DND-41 (cell line): ENCODE measurements at regions not wholly inside any gene's neighbourhood (a gene's known extent, or its start where the extent isn't known, plus 50 kb on each side); places are given as distances from the start of the nearest gene placed in this dataset.

ENCODE experiments used
- ATAC-seq: fragments of 200-7000 bp; cut with Tn5 transposase; 3 replicates; pipeline ENCODE4 v1.9.1; 2021; ENCODE audit warnings: low read depth; ENCODE audit not compliant: insufficient read depth
- DNase-seq: peaks from one replicate; pipeline ENCODE4 v3.0.0-alpha.2; 2020
- H2AFZ ChIP-seq: 2 replicates; pipeline ENCODE4 v1.6.0; 2012; ENCODE audit warnings: low read depth, low read length
- H3K27ac ChIP-seq: 2 replicates; pipeline ENCODE4 v1.5.1; 2012; ENCODE audit warnings: low read length, inconsistent platforms
- H3K27me3 ChIP-seq: fragments of 200-600 bp; sonication (generic); 2 replicates; pipeline ENCODE4 v1.6.0; 2012; ENCODE audit warnings: low read length, mild to moderate bottlenecking, inconsistent platforms; ENCODE audit not compliant: insufficient read depth, poor library complexity
- H3K36me3 ChIP-seq: 2 replicates; pipeline ENCODE4 v1.5.1; 2012; ENCODE audit warnings: low read length, inconsistent platforms; ENCODE audit not compliant: insufficient read depth
- H3K4me1 ChIP-seq: 2 replicates; pipeline ENCODE4 v1.5.1; 2012; ENCODE audit warnings: mild to moderate bottlenecking, low read length; ENCODE audit not compliant: insufficient read depth
- H3K4me2 ChIP-seq: 2 replicates; pipeline ENCODE4 v1.6.0; 2012; ENCODE audit warnings: mild to moderate bottlenecking, moderate library complexity, low read length, inconsistent platforms; ENCODE audit not compliant: insufficient read depth
- H3K4me3 ChIP-seq, 2 experiments: fragments of 200-600 bp in 1 of 2; shearing (Covaris generic) in 1 of 2; 2 replicates each; pipeline ENCODE4 v1.5.1; 2012 to 2016; ENCODE audit warnings: inconsistent platforms in 2 of 2, low read length in 2 of 2, mild to moderate bottlenecking in 2 of 2, low read depth in 1 of 2, moderate library complexity in 1 of 2
- H3K79me2 ChIP-seq: 2 replicates; pipeline ENCODE4 v1.6.0; 2012; ENCODE audit warnings: low read length, inconsistent platforms; ENCODE audit not compliant: insufficient read depth
- H3K9ac ChIP-seq: 2 replicates; pipeline ENCODE4 v1.6.0; 2012; ENCODE audit warnings: low read depth, mild to moderate bottlenecking, inconsistent platforms, low read length, moderate library complexity
- H3K9me3 ChIP-seq: 2 replicates; pipeline ENCODE4 v1.5.1; 2012; ENCODE audit warnings: low read length, moderate library complexity, mild to moderate bottlenecking, inconsistent platforms; ENCODE audit not compliant: insufficient read depth, severe bottlenecking
- H4K20me1 ChIP-seq: 2 replicates; pipeline ENCODE4 v1.6.0; 2012; ENCODE audit warnings: low read length; ENCODE audit not compliant: insufficient read depth
- CTCF ChIP-seq: IDR thresholded peaks from 2 replicates; pipeline ENCODE4 v1.5.1; 2012; ENCODE audit warnings: borderline replicate concordance, low read length, moderate library complexity, mild to moderate bottlenecking; ENCODE audit not compliant: poor library complexity, severe bottlenecking; ENCODE audit errors: extremely low read depth
- EZH2 ChIP-seq: IDR thresholded peaks from 3 replicates; pipeline ENCODE4 v1.6.1; 2012; ENCODE audit warnings: borderline replicate concordance, low read depth, mild to moderate bottlenecking, moderate library complexity, low read length, inconsistent platforms; ENCODE audit not compliant: severe bottlenecking

GRCh38 chr10:131444862-131445461 lies 133.4 kb upstream of the TCERG1L start:
- Histone ChIP-seq H3K79me2 (no peaks in the 10 kb centered on the region), H3K4me1 (no peaks in the 10 kb centered on the region), H3K27ac (no peak overlapping the region), H3K27me3 (no peaks in the 10 kb centered on the region), H3K9me3 (no peaks in the 10 kb centered on the region), H3K36me3 (no peaks in the 10 kb centered on the region), H4K20me1 (0 out of 2 replicates have a peak, but pooled peaks cover 4% of the 10 kb centered on the region), H3K4me3 (no peak overlapping the region), H3K4me2 (no peak overlapping the region), H3K9ac (no peak overlapping the region), H2AFZ (no peak overlapping the region)
- DNase-seq, result no peak
- ATAC-seq, result no peak
- TF ChIP-seq EZH2, result no peak
- TF ChIP-seq CTCF, result no peak

- Histone ChIP-seq H3K27me3 (no peaks in the 10 kb centered on the region), H3K27ac (no peak overlapping the region), H3K4me3 (no peak overlapping the region), H3K9ac (no peak overlapping the region), H3K36me3 (no peaks in the 10 kb centered on the region), H4K20me1 (0 out of 2 replicates have a peak, but pooled peaks cover 4% of the 10 kb centered on the region), H3K4me1 (no peaks in the 10 kb centered on the region), H2AFZ (no peak overlapping the region), H3K4me2 (no peak overlapping the region), H3K79me2 (no peaks in the 10 kb centered on the region), H3K9me3 (no peaks in the 10 kb centered on the region)
- no peak for TF ChIP-seq EZH2
- TF ChIP-seq CTCF, result no peak
- ATAC-seq (no peak), DNase-seq (no peak)
These were observed 134.1 kb upstream of the TCERG1L start for GRCh38 chr10:131445623-131446022.

GRCh38 chr10:131446171-131446570 lies 134.7 kb upstream of the TCERG1L start:
- Histone ChIP-seq H3K9ac (no peak overlapping the region), H3K79me2 (no peaks in the 10 kb centered on the region), H3K27ac (no peak overlapping the region), H2AFZ (no peak overlapping the region), H4K20me1 (0 out of 2 replicates have a peak, but pooled peaks cover 4% of the 10 kb centered on the region), H3K9me3 (no peaks in the 10 kb centered on the region), H3K4me3 (no peak overlapping the region), H3K4me2 (no peak overlapping the region), H3K36me3 (no peaks in the 10 kb centered on the region), H3K27me3 (no peaks in the 10 kb centered on the region), H3K4me1 (no peaks in the 10 kb centered on the region)
- ATAC-seq (no peak), DNase-seq (no peak)
- TF ChIP-seq EZH2 (no peak), CTCF (no peak)
